WTC11 (cell line): ENCODE measurements at regions not wholly inside any gene's neighbourhood (a gene's known extent, or its start where the extent isn't known, plus 50 kb on each side); places are given as distances from the start of the nearest gene placed in this dataset.
A peak's percentile ranks its signal among the peaks of the same experiment; 100 is the strongest.

Source experiments
- ATAC-seq: fragments of 200-7000 bp; cut with Tn5 transposase; 2 replicates; pipeline ENCODE4 v1.10.0; 2021; ENCODE audit warnings: mild to moderate bottlenecking, moderate library complexity
- CTCF ChIA-PET: fragments of 300-600 bp; sonication (Branson Sonifier 250); formaldehyde crosslinking; loops from one replicate; lab custom pipeline; 2021; ENCODE audit warnings: antibody characterized with exemption; lab: Charles Lee
- POLR2A ChIA-PET: fragments of 350-600 bp; sonication (Branson Sonifier 250); formaldehyde crosslinking; loops from one replicate; lab custom pipeline; 2021; ENCODE audit warnings: antibody characterized with exemption; lab: Charles Lee
- DNase-seq: peaks from one replicate; pipeline ENCODE4 v3.0.0; 2021; ENCODE audit warnings: low spot score
- H3K27ac Mint-ChIP-seq: 2 replicates; pipeline ENCODE4 v1.8.0; 2021; ENCODE audit warnings: mixed read lengths
- H3K27me3 Mint-ChIP-seq: 2 replicates; pipeline ENCODE4 v1.8.0; 2021; ENCODE audit warnings: low read depth, mild to moderate bottlenecking, moderate library complexity, mixed read lengths
- H3K36me3 Mint-ChIP-seq: 2 replicates; pipeline ENCODE4 v1.8.0; 2021; ENCODE audit warnings: mixed read lengths
- H3K4me1 Mint-ChIP-seq: 2 replicates; pipeline ENCODE4 v1.8.0; 2022; ENCODE audit warnings: mixed read lengths
- H3K4me3 Mint-ChIP-seq: 2 replicates; pipeline ENCODE4 v1.8.0; 2021; ENCODE audit warnings: mild to moderate bottlenecking, moderate library complexity, mixed read lengths
- H3K9me3 Mint-ChIP-seq: 2 replicates; pipeline ENCODE4 v1.8.0; 2021; ENCODE audit warnings: mixed read lengths
- E2F1 ChIP-seq: sonication (generic); formaldehyde crosslinking; IDR thresholded peaks from 2 replicates; pipeline ENCODE4 v1.8.0; 2022; ENCODE audit warnings: mild to moderate bottlenecking, missing genetic modification reagents
- HMGXB4 ChIP-seq: sonication (generic); formaldehyde crosslinking; IDR thresholded peaks from 2 replicates; pipeline ENCODE4 v1.8.1; 2023; ENCODE audit warnings: mild to moderate bottlenecking, moderate library complexity, missing genetic modification reagents
- NR1H2 ChIP-seq: sonication (generic); formaldehyde crosslinking; IDR thresholded peaks from 2 replicates; pipeline ENCODE4 v1.9.0; 2021; ENCODE audit warnings: mild to moderate bottlenecking, moderate library complexity, missing genetic modification reagents
- PRRX2 ChIP-seq: fragments of 250-450 bp; sonication (Bioruptor Pico); IDR thresholded peaks from 2 replicates; pipeline ENCODE4 v1.8.0; 2021; ENCODE audit warnings: mild to moderate bottlenecking
- RORB ChIP-seq: fragments of 250-450 bp; sonication (Bioruptor Pico); IDR thresholded peaks from 2 replicates; pipeline ENCODE4 v1.9.0; 2021; ENCODE audit warnings: mild to moderate bottlenecking
- SOX15 ChIP-seq: fragments of 250-450 bp; sonication (Bioruptor Pico); IDR thresholded peaks from 2 replicates; pipeline ENCODE4 v1.9.0; 2021; ENCODE audit warnings: mild to moderate bottlenecking
- STAT6 ChIP-seq: sonication (generic); formaldehyde crosslinking; conservative IDR thresholded peaks from 2 replicates; pipeline ENCODE4 v1.8.1; 2023; ENCODE audit warnings: mild to moderate bottlenecking, low read depth, missing genetic modification reagents, moderate library complexity
- TP53 ChIP-seq: sonication (generic); formaldehyde crosslinking; IDR thresholded peaks from 2 replicates; pipeline ENCODE4 v1.8.1; 2023; ENCODE audit warnings: mild to moderate bottlenecking, missing genetic modification reagents
- USF2 ChIP-seq: sonication (generic); formaldehyde crosslinking; IDR thresholded peaks from 2 replicates; pipeline ENCODE4 v1.8.1; 2023; ENCODE audit warnings: mild to moderate bottlenecking, missing genetic modification reagents, moderate library complexity
- ZNF317 ChIP-seq: sonication (generic); formaldehyde crosslinking; IDR thresholded peaks from 2 replicates; pipeline ENCODE4 v1.8.1; 2023; ENCODE audit warnings: low read depth, mild to moderate bottlenecking, moderate library complexity, missing genetic modification reagents, borderline replicate concordance
- ZSCAN18 ChIP-seq: fragments of 250-450 bp; sonication (Bioruptor Pico); IDR thresholded peaks from 2 replicates; pipeline ENCODE4 v2.1.2; 2022; ENCODE audit warnings: mild to moderate bottlenecking, moderate library complexity
- TF ChIP-seq, protein P1 (sequence below): fragments of 250-450 bp; sonication (Bioruptor Pico); IDR thresholded peaks from 2 replicates; pipeline ENCODE4 v1.9.0; 2021; ENCODE audit warnings: mild to moderate bottlenecking, borderline replicate concordance
- TF ChIP-seq, protein P2 (sequence below): sonication (generic); formaldehyde crosslinking; IDR thresholded peaks from 2 replicates; pipeline ENCODE4 v1.8.1; 2023; ENCODE audit warnings: mild to moderate bottlenecking, missing genetic modification reagents, borderline replicate concordance
- TF ChIP-seq, protein P3 (sequence below): sonication (generic); formaldehyde crosslinking; IDR thresholded peaks from 2 replicates; pipeline ENCODE4 v1.8.0; 2022; ENCODE audit warnings: mild to moderate bottlenecking, missing genetic modification reagents

- peaks cover 19% of the 10 kb centered on the region for H3K4me1 Mint-ChIP-seq
- ChIA-PET POLR2A (no interaction called here), CTCF (no interaction called here)
- H3K9me3 Mint-ChIP-seq = peaks cover 10% of the 10 kb centered on the region
- no peak overlapping the region for H3K4me3 Mint-ChIP-seq
- ATAC-seq (no peak), DNase-seq (no peak)
- no peak for TF ChIP-seq E2F1 (CRISPR knock-in tag)
- TF ChIP-seq ZNF317 (CRISPR knock-in tag) = no peak
- TF ChIP-seq NR1H2 (CRISPR knock-in tag) = no peak
- TF ChIP-seq ZSCAN18 (CRISPR knock-in tag) = no peak
- TF ChIP-seq, protein P1, sequence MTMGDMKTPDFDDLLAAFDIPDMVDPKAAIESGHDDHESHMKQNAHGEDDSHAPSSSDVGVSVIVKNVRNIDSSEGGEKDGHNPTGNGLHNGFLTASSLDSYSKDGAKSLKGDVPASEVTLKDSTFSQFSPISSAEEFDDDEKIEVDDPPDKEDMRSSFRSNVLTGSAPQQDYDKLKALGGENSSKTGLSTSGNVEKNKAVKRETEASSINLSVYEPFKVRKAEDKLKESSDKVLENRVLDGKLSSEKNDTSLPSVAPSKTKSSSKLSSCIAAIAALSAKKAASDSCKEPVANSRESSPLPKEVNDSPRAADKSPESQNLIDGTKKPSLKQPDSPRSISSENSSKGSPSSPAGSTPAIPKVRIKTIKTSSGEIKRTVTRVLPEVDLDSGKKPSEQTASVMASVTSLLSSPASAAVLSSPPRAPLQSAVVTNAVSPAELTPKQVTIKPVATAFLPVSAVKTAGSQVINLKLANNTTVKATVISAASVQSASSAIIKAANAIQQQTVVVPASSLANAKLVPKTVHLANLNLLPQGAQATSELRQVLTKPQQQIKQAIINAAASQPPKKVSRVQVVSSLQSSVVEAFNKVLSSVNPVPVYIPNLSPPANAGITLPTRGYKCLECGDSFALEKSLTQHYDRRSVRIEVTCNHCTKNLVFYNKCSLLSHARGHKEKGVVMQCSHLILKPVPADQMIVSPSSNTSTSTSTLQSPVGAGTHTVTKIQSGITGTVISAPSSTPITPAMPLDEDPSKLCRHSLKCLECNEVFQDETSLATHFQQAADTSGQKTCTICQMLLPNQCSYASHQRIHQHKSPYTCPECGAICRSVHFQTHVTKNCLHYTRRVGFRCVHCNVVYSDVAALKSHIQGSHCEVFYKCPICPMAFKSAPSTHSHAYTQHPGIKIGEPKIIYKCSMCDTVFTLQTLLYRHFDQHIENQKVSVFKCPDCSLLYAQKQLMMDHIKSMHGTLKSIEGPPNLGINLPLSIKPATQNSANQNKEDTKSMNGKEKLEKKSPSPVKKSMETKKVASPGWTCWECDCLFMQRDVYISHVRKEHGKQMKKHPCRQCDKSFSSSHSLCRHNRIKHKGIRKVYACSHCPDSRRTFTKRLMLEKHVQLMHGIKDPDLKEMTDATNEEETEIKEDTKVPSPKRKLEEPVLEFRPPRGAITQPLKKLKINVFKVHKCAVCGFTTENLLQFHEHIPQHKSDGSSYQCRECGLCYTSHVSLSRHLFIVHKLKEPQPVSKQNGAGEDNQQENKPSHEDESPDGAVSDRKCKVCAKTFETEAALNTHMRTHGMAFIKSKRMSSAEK (CRISPR knock-in tag) = no peak
- TF ChIP-seq SOX15 (CRISPR knock-in tag) = no peak
- no peak for TF ChIP-seq HMGXB4 (CRISPR knock-in tag)
- no peak for TF ChIP-seq PRRX2 (CRISPR knock-in tag)
- H3K36me3 Mint-ChIP-seq = no peaks in the 10 kb centered on the region
- H3K27me3 Mint-ChIP-seq = no peaks in the 10 kb centered on the region; the same call in 1 of the 2 replicates
- no peak overlapping the region for H3K27ac Mint-ChIP-seq
Observed at GRCh38 chr9:108707120-108707519, 148.7 kb downstream of the ACTL7B start.

DNA sequence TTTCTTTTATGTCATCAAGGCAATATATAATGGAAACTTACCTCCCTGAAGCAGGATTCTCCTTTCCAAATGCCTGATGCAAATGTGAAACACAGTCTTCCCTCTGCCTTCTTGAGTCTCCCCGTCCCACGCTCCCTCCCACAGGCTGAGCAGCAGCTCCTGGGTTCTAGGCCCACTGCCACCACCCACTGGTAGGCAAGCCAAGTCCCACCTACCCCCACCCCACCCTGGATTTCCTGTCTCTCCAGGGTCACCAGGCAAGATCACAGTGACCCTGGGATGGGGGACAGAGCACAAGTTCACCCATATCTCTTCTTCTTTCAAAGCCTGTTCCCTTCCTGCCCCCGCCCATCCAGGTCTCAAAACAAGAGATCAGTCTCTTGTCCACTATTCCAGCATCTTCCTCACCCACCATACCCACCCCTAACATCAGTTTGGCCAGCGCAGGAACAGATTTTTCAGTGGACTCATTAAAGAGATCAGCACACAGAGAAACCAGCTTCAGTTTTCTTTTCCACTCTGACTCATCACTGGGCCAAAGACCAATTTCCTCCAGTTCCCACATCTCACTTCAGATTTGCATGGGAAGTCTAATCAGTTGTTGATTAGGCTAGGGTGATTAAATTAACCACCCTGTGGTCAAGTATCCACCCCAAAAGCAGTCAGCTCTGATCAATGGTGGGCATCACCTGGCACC lies 151.5 kb downstream of the ACTL7B start:
- H3K36me3 Mint-ChIP-seq = no peaks in the 10 kb centered on the region
- DNase-seq (no peak), ATAC-seq (no peak)
- POLR2A ChIA-PET = no interaction called here
- CTCF ChIA-PET = no interaction called here
- H3K4me1 Mint-ChIP-seq = peaks cover 19% of the 10 kb centered on the region
- H3K9me3 Mint-ChIP-seq = peaks cover 10% of the 10 kb centered on the region
- H3K27me3 Mint-ChIP-seq = no peaks in the 10 kb centered on the region; the same call in 1 of the 2 replicates
- H3K27ac Mint-ChIP-seq = 0 out of 2 replicates have a peak overlapping the region, but pooled peaks have one; percentile 20
- no peak overlapping the region for H3K4me3 Mint-ChIP-seq
- TF ChIP-seq USF2 = no peak
- no peak for TF ChIP-seq RORB (CRISPR knock-in tag)
- TF ChIP-seq TP53 (CRISPR knock-in tag) = no peak
- TF ChIP-seq, protein P2, sequence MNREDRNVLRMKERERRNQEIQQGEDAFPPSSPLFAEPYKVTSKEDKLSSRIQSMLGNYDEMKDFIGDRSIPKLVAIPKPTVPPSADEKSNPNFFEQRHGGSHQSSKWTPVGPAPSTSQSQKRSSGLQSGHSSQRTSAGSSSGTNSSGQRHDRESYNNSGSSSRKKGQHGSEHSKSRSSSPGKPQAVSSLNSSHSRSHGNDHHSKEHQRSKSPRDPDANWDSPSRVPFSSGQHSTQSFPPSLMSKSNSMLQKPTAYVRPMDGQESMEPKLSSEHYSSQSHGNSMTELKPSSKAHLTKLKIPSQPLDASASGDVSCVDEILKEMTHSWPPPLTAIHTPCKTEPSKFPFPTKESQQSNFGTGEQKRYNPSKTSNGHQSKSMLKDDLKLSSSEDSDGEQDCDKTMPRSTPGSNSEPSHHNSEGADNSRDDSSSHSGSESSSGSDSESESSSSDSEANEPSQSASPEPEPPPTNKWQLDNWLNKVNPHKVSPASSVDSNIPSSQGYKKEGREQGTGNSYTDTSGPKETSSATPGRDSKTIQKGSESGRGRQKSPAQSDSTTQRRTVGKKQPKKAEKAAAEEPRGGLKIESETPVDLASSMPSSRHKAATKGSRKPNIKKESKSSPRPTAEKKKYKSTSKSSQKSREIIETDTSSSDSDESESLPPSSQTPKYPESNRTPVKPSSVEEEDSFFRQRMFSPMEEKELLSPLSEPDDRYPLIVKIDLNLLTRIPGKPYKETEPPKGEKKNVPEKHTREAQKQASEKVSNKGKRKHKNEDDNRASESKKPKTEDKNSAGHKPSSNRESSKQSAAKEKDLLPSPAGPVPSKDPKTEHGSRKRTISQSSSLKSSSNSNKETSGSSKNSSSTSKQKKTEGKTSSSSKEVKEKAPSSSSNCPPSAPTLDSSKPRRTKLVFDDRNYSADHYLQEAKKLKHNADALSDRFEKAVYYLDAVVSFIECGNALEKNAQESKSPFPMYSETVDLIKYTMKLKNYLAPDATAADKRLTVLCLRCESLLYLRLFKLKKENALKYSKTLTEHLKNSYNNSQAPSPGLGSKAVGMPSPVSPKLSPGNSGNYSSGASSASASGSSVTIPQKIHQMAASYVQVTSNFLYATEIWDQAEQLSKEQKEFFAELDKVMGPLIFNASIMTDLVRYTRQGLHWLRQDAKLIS (CRISPR knock-in tag) = no peak
- no peak for TF ChIP-seq E2F1 (CRISPR knock-in tag)
- TF ChIP-seq, protein P3, sequence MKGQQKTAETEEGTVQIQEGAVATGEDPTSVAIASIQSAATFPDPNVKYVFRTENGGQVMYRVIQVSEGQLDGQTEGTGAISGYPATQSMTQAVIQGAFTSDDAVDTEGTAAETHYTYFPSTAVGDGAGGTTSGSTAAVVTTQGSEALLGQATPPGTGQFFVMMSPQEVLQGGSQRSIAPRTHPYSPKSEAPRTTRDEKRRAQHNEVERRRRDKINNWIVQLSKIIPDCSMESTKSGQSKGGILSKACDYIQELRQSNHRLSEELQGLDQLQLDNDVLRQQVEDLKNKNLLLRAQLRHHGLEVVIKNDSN (CRISPR knock-in tag) = no peak
- no peak for TF ChIP-seq STAT6 (CRISPR knock-in tag)
